Mucosa of descending colon (tissue), 3 donors: ENCODE measurements at regions not wholly inside any gene's neighbourhood (a gene's known extent, or its start where the extent isn't known, plus 50 kb on each side); places are given as distances from the start of the nearest gene placed in this dataset.
"Not testable (repeated sequence)": the region's sequence is repeated elsewhere in the genome, so short reads cannot be mapped to it uniquely, and the experiment has no call there.

ENCODE experiments used
- ATAC-seq: fragments of 200-7000 bp; cut with Tn5 transposase; one replicate; pipeline ENCODE4 v1.9.1; 2020; ENCODE audit warnings: mild to moderate bottlenecking, moderate library complexity
- DNase-seq, 3 donors: peaks; one replicate each; pipeline ENCODE4 v3.0.0-alpha.2; 2020
- H3K36me3 ChIP-seq: fragments of 200-600 bp; one replicate; pipeline ENCODE4 v1.8.0; 2021; ENCODE audit warnings: low read depth, mild to moderate bottlenecking
- H3K4me1 ChIP-seq: fragments of 200-600 bp; one replicate; pipeline ENCODE4 v1.8.0; 2021; ENCODE audit warnings: low read depth, mild to moderate bottlenecking
- H3K4me3 ChIP-seq: fragments of 200-600 bp; one replicate; pipeline ENCODE4 v1.8.0; 2021; ENCODE audit warnings: mild to moderate bottlenecking
- H3K9me3 ChIP-seq: fragments of 200-600 bp; one replicate; pipeline ENCODE4 v1.8.0; 2021; ENCODE audit warnings: mild to moderate bottlenecking
- intact Hi-C, 2 donors: fragments of 100-400 bp; cut with DNase I in 1 of 2; cut with micrococcal nuclease in 1 of 2; formaldehyde crosslinking; loops; one replicate each; pipeline versions ENCODE4 v1.11.0 to v1.11.1; 2022; cut with DNase I, micrococcal nuclease
- TF ChIP-seq, protein P1 (sequence below): fragments of 200-600 bp; IDR thresholded peaks from one replicate; pipeline ENCODE4 v1.8.0; 2022; ENCODE audit warnings: antibody characterized with exemption, mild to moderate bottlenecking
- donor health status: DM: no; HTN: no; CAD: no; lungs with moderate emphysema.
- donor health status: DM: no; HTN: no; CAD: no.
- donor health status: DM: no; HTN: yes; CAD: no.

DNA sequence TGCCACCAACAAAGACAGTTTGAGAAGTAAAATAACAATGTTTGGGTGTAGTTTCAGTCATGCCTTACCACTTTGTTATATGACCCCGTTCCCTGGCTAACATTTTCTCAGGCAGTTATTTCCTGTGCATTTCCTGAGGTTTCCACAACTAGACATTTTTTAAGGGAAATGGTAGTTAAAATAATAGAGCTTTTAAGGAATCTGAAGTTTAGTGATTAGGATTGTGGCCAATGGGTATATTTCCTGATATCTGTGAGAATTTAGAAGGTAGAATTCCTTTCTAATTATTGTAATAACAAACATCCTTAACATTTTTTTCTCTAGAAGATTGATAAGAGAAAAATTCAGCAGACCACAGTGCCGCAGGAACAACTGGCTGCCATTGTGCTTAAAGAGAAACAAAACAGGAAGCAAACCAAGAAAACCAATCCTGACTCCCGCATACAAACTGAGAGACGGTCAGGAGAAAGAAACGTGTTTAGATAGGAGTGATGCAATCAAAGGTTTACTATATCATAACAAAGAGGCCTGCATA lies 193.6 kb downstream of the MBL2 start:
- Histone ChIP-seq H3K4me3 (no peak overlapping the region), H3K36me3 (no peaks in the 10 kb centered on the region), H3K4me1 (no peaks in the 10 kb centered on the region), H3K9me3 (no peaks in the 10 kb centered on the region)
- no peak for ATAC-seq
- TF ChIP-seq, protein P1, sequence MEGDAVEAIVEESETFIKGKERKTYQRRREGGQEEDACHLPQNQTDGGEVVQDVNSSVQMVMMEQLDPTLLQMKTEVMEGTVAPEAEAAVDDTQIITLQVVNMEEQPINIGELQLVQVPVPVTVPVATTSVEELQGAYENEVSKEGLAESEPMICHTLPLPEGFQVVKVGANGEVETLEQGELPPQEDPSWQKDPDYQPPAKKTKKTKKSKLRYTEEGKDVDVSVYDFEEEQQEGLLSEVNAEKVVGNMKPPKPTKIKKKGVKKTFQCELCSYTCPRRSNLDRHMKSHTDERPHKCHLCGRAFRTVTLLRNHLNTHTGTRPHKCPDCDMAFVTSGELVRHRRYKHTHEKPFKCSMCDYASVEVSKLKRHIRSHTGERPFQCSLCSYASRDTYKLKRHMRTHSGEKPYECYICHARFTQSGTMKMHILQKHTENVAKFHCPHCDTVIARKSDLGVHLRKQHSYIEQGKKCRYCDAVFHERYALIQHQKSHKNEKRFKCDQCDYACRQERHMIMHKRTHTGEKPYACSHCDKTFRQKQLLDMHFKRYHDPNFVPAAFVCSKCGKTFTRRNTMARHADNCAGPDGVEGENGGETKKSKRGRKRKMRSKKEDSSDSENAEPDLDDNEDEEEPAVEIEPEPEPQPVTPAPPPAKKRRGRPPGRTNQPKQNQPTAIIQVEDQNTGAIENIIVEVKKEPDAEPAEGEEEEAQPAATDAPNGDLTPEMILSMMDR = no peak
- intact Hi-C loops = no loop called here
- DNase-seq = no peak

DNA sequence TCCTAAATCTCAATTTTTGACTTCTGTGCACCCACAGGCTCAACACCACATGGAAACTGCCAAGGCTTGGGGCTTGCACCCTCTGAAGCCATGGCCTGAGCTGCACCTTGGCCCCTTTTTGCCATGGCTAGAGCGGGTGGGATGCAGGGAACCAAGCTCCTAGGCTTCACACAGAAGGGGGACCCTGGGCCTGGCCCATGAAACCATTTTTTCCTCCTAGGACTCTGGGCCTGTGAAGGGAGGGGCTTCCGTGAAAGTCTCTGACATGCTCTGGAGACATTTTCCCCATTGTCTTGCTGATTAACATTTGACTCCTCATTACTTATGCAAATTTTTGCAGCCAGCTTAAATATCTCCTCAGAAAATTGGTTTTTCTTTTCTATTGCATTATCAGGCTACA lies 190.9 kb downstream of the MBL2 start:
- H3K36me3 ChIP-seq, H3K4me1 ChIP-seq, ATAC-seq, intact Hi-C loops, H3K9me3 ChIP-seq, DNase-seq, H3K4me3 ChIP-seq: not testable (repeated sequence)

DNA sequence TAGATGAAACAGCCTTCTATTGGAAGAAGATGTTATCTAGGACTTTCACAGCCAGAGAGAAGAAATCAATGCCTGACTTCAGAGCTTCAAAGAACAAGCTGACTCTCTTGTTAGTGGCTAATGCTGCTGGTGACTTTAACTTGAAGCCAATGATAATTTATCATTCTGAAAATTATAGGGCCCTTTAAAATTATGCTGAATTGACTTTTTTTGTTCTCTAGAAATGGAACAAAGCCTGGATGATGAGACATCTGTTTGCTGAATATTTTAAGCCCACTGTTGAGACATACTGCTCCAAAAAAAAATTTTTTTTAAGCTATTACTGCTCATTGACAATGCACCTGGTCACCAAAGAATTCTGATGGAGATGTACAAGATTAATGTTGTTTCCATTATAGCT lies 189.2 kb downstream of the MBL2 start:
- TF ChIP-seq, protein P1 = no peak
- H3K4me3 ChIP-seq = no peak overlapping the region
- no peaks in the 10 kb centered on the region for H3K4me1 ChIP-seq
- DNase-seq (no peak), ATAC-seq (no peak)
- intact Hi-C loops = no loop called here
- no peaks in the 10 kb centered on the region for H3K36me3 ChIP-seq
- H3K9me3 ChIP-seq = peaks cover 5% of the 10 kb centered on the region

DNA sequence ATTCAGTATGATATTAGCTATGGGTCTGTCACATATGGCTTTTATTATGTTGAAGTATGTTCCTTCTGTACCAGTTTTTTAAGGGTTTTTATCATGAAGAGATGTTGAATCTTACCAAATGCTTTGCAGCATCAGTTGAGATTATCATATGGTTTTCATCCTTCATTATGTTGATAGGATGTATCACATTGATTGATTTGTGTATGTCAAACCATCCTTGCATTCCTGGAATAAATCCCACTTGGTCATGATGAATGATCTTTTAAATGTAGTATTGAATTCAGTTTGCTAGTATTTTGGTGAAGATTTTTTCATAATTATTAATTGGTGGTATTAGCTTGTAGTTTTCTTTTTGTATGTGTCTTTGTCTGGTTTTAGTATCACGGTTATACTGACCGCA lies 185.9 kb downstream of the MBL2 start:
- TF ChIP-seq, protein P1 = no peak
- Histone ChIP-seq H3K9me3 (peaks cover 5% of the 10 kb centered on the region), H3K4me3 (no peak overlapping the region), H3K4me1 (no peaks in the 10 kb centered on the region), H3K36me3 (no peaks in the 10 kb centered on the region)
- no peak for ATAC-seq
- intact Hi-C loops = no loop called here
- no peak for DNase-seq

DNA sequence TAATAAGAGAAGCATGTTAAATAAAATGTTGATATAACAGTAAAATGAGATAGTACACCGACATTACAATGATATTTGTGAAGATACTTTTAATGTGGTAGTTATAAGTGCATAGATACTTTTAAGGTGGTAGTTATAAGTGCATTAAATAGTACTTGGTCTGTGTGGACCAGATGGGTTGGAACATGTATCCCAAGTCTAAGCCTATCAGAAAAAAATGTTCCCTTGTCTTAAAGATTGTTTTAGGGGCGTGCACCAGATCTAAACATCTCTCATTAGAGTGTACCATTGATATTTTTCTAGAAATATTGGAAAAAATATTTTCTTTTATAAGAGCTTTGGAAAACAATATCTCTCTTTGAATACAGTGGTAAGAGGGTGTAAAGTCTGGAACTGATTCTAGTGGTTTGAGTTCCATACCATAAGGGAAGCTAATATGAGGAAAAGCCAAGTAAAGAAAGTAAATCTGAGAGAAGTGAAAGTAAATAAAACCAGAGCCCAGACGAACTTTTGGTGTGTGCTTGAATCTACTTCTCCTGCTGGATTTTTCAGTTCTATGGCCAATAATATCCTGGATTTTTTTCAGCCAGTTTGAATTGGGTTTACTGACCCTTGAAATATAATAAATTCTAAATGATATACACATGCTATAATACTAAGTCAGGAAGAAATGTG lies 175.3 kb downstream of the MBL2 start:
- DNase-seq (no peak), ATAC-seq (no peak)
- Histone ChIP-seq H3K9me3 (no peaks in the 10 kb centered on the region), H3K4me3 (no peak overlapping the region), H3K4me1 (no peaks in the 10 kb centered on the region), H3K36me3 (no peaks in the 10 kb centered on the region)
- intact Hi-C loops = no loop called here
- TF ChIP-seq, protein P1 = no peak

DNA sequence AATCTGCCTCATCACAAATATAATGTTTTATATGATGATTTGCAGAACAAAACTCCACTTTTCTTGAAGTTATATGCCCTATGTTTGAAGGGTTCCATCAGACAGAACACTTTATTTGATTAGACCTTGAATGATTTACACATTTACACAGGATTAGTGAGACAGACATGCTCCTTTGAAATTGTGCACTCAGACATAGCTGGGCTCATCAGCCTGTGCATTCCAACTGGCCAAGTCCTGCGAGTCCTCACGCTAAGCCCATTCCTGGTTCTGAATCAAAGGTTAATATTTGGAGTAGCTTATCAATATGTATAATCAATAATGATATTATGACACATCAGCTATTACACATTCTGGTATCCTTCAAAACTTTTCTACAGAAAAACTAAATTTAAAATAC lies 173.6 kb downstream of the MBL2 start:
- DNase-seq (no peak), ATAC-seq (no peak)
- H3K36me3 ChIP-seq = no peaks in the 10 kb centered on the region
- intact Hi-C loops = no loop called here
- H3K9me3 ChIP-seq = no peaks in the 10 kb centered on the region
- TF ChIP-seq, protein P1 = no peak
- no peaks in the 10 kb centered on the region for H3K4me1 ChIP-seq
- H3K4me3 ChIP-seq = no peak overlapping the region
